GM18519 (cell line): ENCODE measurements at regions not wholly inside any gene's neighbourhood (a gene's known extent, or its start where the extent isn't known, plus 50 kb on each side); places are given as distances from the start of the nearest gene placed in this dataset.
A peak's percentile ranks its signal among the peaks of the same experiment; 100 is the strongest.

Source experiments
- ATAC-seq: cut with Tn5 transposase; IDR thresholded peaks from one replicate; pipeline ENCODE4 v1.9.1; 2021; ENCODE audit warnings: mild to moderate bottlenecking, moderate library complexity; ENCODE audit not compliant: unreplicated experiment, low FRiP score

DNA sequence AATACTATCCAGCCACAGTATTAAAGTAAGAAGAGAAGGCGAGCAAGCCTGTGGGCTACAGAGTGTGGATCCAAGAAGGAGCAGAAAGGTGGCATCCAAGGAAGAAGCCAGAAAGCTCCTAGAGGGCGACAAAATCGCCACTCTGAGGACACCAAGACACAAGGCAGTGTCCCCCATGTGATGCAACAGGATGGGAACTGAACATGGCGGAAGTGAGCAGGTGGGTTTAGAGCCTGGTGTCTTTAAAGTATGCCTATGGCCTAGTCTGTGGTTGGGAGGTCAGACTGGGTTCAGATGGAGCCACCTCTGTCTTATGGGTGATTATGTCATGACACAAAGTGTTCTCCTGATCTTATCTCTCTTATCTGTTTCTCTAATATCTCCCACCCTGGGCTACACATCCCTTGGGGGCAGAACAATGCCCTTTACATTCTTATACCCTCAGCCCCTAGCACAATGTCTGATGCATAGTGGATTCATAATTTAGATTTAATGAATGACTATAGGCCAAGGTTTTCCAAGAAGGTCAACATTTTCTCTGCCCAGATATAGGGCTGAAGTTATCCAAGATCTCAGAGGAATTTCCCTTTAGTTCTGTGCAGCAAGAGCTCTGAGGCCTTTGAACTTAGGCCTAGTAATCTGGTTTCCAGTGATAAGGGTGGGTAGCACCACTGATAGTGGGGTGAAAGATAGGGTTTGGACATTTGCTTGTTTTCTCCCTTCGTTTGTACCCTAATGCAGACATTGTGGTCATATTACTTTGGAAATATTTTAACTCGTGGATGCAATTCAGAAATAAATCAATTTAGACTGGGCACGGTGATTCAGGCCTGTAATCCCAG, 167.3 kb upstream of the AKIRIN2 start:
- ATAC-seq: no peak

DNA sequence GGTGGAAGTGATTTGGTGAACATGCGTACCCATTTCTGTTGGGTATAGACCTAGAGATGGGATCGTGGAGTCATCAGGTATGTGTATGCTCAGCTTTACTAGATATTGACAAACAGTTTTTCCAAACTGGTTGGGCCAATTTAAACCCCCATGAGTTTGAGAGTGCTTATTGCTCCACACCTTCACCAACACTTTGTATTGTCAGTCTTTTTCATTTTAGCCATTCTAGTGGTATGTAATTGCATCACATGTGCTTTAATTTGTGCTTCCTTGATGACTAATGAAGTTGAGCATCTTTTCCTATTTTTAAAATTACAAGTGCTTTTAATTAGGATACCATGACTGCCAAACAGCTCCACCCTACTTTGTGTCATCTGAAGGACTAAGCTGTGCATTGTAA, 158.9 kb upstream of the AKIRIN2 start:
- no peak for ATAC-seq

DNA sequence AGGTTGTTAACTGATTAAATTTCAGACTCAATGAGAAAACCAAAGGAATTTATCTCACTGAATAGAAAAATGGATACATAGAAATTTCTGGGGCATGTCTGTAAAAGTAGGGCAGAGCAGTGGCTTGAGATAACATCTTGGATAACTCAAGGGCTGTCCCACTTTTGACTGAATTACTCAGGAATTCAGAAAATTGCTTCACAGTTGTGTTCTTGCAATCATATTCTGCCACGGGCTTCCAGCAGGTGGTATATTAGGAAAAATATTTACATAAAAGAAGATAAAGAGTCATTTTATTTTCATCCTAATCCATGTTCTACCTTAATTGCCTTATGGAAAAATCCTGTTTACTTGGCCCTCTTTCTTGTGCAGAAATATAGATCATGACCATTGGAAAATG, 156.4 kb upstream of the AKIRIN2 start:
- ATAC-seq: no peak

DNA sequence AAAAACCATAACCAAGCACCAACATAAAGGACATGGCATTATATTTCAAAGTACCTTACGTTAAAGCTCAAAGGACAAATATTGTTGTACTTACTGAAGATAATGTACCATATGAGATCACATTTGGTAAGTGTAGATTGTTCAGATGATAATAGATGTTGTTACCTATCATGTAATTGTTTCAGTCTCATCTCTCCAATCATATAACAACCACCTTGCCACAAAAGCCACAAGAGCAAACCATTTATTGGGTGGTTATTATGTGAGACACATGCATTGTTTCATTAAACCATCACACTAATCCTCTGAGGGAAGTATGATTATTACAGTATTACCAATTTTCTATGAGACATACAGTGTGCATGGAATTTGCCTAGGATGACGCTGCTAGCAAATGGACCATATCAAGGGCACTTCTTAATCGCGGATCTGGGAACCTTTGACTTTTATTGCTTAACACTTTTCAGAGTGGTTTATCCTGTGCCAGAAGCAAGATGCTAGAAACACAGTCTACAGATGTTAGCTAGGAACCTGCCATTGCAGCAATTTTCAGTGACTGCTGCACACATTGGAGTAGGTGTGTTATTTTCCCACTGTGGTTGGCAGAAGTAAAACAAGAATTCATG, 149.8 kb upstream of the AKIRIN2 start:
- no peak for ATAC-seq

DNA sequence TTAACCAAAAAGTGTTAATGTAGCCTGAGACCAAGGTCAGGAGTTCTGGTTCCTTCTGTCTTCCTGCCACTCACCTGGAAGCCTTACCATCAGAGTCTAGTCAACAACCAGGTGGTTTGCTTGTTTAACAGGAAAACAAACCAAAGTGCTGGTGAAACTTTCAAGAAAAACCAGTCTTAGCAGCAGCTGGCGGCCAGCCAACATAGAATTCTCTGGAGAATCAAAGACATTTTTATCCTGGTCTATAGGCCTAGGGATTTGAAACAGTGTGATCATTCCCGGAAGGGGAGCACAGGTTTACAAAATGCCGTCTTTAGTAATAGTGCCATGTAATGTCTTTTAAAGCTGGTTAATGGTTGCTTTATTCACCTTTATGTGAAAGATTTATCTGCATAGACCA, 146.6 kb upstream of the AKIRIN2 start:
- ATAC-seq: no peak

DNA sequence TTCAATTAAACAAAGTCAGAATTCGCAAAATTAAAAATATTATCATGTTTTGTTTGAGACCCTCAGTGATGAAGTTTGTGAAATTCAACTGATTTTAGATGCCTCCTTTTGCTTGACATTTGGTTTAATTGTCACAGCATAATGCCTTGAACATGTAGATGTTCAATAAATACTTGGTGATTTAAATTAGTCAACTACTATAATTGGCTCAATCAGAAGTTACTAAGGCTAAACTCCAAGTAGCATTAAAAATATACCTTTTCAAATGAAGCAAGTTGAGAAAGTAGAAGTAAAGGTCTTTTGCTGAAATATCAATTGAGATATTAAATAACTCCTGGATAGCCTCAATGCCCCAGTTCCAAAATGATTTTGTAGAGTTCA, 145.8 kb upstream of the AKIRIN2 start:
- ATAC-seq: no peak

DNA sequence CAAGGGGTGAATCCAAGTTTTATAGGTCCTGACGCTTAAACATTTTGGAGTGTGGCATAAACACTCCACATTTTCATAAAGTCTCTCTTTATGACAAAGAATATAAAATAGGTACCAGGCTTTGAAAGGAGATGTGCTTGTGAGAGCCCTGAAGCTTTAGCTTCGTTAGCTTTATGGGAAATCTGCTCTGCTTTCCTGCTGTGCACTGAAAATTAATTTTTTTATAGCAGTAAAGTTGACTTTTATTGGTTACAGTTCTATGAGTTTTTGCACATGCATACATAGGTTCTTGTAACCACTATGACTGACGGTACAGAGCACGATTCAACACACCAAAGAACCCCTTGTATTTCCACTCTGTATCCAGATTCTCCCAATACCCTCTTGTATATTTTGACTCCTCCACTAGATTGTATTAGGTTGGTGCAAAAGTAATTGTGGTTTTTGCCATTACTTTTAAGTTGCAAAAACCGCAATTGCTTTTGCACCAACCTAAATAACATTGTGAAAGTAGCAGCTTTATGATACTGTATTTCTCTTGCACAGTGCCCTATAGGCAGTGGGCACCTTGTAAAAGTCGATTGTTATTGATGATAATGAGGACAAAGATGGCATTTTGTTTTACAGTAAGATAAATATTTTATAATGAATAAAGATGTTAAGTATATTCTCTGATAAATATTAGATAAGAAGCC, 145.2 kb upstream of the AKIRIN2 start:
- ATAC-seq: no peak

DNA sequence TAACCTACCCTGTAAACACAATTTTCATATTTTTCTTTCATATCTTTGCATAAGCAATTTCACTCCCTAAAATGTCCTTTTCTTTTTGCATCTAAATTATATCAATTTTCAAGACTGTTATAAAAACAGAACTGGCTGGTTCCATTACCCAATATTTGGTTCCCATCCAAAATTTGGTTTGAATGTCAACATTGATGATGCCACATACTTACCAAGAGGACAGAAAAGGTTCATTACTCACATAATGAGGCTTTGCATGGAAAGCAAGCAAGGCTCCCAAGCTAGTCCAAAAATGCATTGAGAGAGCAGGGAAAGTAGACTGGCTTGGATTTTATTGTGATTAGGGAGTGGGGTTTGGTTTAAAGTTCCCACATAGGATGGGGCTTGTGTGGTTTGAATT, 144.4 kb upstream of the AKIRIN2 start:
- ATAC-seq: no peak

DNA sequence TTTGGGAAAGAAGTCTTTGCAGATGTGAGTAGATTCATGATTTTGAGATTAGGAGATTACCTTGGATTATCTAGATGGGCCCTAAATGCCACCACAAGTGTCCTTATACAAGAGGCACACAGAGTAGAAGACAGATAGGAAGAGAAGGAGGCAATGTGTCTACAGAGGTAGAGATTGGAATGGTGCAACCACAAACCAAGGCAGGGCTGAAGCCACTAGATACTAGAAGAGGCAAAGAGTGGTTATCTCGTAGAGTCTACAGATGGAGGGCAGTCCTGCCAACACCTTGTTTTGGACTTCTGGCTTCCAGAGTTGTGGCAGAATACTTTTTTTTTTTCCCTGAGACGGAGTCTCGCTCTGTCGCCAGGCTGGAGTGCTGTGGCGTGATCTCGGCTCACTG, 138.3 kb upstream of the AKIRIN2 start:
- no peak for ATAC-seq

DNA sequence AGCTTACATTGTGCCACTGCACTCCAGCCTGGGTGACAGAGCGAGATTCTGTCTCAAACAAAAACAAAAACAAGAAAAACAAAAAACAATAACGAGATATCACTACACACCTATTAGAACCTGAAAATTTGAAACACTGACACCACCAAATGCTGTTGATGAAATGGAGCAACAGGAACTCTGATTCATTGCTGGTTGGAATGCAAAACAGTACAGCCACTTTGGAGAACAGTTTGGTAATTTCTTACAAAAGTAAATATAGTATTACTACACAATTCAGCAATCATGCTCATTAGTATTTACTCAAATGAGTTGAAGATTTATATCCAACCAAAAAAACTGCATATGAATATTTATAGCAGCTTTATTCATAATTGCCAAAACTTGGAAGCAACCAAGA, 135.8 kb upstream of the AKIRIN2 start:
- ATAC-seq: no peak

DNA sequence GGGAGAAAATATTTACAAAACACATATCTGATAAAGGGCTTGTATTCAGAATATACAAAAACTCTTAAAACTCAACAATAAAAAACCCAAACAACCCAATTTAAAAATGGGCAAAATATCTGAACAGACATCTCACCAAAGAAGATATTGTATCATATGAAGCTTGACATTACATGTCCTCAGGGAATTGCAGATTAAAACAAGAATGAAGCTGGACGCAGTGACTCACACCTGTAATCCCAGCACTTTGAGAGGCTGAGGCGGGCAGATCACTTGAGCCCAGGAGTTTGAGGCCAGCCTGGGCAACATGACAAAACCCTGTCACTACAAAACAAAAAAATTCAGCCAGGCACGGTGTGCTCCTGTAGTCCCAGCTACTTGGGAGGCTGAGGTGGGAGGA, 135.4 kb upstream of the AKIRIN2 start:
- ATAC-seq: no peak

DNA sequence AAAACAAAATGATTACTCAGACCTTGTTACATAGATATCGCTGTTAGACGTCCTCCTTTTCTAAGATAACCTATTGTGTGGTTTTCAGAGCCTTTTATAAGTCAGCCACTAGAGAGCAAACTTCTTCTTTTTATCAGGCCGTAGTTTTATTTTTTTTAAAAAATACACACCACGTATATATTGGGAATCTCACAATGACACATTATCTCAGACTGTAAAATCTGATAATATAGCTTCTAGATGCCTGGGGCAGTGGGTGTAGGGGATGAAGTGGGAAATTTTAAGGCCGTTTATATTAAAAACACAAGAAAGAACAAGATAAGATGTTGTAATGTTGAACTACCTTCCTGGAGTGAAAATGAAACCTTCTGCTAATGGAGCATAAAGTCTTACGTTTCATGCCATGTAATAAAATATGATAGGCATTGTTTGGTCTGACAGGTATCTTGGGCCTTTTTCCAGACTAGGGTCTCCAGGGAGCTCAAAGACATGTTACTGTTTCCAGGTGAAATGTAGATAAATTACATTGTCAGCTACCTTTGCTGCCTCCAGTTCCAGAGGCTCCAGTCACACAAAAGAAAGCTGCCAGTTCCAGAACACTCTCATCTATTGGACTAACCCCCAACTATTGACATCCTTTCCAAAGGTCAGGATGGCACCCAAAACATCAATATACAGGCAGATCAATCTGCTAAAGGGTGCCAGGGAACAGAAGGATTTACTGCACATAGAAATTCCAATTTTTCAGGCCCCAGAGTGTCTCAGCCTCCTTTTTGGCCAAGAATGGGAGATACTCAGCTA, 130.2 kb upstream of the AKIRIN2 start:
- ATAC-seq: peak; percentile 55

DNA sequence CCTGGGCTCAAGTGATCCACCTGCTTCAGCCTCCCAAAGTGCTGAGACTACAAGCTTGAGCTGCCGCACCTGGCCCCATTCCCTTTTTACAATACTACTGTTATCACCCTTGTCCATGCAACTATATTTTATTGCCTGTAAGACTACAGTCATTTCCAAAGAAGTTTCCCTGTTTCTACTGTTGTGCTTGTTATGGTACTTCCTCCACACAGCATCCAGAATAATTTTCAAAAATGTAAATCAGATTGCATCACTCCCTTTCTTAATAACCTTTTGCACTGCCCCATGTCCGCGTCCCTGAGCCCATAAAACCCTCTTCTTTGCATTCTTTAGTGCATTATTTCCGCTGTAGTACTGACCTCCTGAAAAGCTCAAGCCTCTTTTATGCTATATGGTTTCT, 128.9 kb upstream of the AKIRIN2 start:
- ATAC-seq: no peak

DNA sequence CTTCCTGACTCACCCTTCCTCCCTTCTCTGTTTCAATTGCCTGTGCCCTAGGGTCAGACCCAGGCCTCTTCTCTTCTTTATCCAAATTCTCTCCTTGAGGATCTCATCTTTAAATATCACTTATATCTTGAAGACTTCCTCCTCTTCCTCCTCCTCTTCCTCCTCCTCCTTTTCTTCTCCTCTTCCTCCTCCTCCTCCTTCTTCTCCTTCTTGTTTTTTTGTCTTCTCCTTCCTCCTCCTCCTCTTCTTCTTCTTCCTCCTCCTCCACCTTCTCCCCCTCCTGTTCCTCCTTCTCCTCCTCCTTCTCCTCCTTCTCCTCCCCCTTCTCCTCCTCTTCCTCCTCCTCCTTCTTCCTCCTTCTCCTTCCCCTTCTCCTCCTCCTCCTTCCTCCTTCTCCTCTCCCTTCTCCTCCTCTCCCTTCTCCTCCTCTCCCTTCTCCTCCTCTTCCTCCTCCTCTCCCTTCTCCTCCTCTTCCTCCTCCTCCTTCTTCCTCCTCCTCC, 127.6 kb upstream of the AKIRIN2 start:
- ATAC-seq: no peak

DNA sequence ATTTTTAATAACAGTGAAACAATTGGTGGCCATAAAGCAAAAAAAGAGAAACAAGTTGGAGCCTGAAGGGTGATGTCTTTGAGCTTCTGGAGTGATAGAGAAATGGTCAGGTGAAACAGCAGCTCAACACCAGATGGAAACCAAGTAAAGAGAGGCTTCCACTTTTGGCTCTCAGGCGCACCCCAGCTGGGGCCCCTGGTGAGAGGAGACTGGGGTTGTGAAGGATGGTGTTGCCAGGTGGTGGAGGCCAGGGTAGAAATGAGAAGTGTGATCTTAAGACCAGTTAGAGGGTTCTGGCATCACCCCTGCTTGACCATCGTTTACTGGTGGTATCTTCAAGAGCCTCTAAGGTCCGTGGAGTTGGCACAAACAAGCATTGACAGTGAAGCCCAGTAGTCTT, 126.0 kb upstream of the AKIRIN2 start:
- ATAC-seq: no peak

DNA sequence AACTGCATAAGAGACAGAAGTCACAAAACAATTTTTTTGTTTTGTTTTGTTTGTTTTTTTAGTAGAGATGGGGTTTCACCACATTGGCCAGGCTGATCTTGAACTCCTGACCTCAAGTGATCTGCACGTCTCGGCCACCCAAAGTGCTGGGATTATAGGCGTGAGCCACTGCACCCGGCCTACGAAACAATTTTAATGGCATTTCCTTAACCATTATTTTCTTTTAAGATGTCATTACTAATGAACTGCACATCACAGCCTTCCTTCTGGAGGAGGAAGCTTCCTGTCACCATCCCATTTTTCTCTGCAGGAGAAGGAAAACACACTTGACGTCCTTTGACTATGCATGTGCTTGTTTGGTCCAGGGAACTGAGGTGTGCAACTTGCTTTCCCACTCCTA, 125.3 kb upstream of the AKIRIN2 start:
- ATAC-seq: no peak

DNA sequence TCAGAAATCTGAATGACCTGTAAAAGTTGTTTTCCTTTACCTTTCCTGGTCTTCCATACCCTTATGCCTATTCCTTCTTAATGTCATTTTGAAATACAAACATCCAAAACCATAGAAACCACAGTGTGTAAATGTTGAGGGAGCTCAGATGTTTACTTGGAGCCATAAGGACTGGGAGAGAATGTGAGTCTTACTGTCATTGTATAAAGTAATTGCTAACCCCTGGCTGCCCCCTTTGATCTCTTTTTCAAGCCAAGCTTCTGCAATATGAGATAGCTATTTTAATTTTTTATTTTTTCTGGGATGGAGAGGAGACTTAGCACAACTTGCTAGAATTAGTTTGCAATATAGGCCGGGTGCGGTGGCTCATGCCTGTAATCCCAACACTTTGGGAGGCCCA, 124.4 kb upstream of the AKIRIN2 start:
- no peak for ATAC-seq

DNA sequence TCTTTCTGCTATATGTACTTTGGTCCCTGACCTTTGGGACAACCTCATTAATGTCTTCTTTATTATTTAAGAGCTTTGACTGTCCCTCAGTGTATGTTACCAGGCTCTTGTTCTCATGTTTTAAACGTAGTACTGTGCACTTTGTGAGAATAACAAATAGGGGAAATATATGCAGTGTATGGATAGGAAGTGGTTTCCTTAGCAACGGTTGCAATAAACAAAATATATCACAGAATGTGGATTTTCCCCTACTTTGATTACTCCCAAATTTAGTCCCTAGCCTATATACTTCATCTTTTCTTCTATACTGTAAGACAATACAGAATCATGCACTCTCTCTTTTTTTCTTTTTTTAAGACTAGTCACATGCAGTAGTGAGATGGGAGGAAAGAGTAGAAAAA, 123.8 kb upstream of the AKIRIN2 start:
- ATAC-seq: no peak

DNA sequence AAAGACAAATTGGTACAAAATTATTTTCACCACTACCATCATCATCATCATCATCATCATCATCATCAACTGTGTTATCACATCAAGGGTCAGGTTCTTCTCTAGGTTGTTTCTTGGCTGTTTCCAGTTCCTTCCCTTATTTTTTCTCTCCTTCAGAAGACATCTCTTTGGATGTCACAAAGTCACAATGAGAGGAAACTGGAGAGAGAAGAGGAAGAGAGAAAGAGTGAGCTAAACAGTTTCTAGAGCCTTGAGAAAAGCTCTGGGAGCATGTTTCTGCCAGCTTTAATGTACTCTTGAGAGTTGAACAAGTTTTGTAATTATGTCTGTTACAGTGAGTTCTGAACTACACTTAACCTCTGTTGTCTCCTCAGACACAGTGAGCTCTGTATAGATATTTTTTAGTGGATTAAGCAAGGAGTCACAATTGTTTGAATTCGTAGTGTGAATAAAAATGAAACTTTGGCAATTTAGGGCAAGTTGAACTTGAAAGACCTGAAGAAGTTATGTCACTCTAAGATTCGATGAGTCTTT, 123.0 kb upstream of the AKIRIN2 start:
- ATAC-seq: no peak

DNA sequence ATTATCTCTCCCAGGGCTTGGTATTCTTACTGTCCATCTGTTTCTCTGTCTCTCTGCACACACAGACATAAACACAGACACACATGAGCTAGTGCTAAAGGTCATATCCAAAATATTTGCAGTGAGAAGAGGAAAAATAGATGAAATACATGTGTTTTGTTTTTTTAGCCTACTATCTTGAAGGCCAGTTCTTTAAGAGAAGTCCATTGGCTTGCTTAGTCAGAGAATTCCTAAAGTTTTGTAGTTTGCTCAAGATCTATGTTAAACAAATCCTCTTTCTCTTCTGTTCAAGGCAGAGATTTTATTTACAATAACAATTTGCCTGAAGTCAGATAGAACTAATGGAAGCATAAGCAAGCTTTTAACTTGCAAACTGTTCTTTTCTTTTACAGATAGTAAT, 120.0 kb upstream of the AKIRIN2 start:
- ATAC-seq: no peak
